K562 (cell line): ENCODE measurements at regions not wholly inside any gene's neighbourhood (a gene's known extent, or its start where the extent isn't known, plus 50 kb on each side); places are given as distances from the start of the nearest gene placed in this dataset.
"Not testable (repeated sequence)": the region's sequence is repeated elsewhere in the genome, so short reads cannot be mapped to it uniquely, and the experiment has no call there.

Experiments used
- ETV6 ChIP-seq, 3 experiments: fragments of 150-350 bp in 1 of 3; sonication (generic) in 1 of 3; formaldehyde crosslinking in 1 of 3; IDR thresholded peaks; 2 replicates each; pipeline versions ENCODE4 v1.6.1 to v1.8.0; 2014 to 2022; ENCODE audit warnings: borderline replicate concordance in 2 of 3, low read depth in 2 of 3, antibody characterized with exemption in 1 of 3, low read length in 1 of 3, mild to moderate bottlenecking in 1 of 3, missing genetic modification reagents in 1 of 3
- VEZF1 ChIP-seq: fragments of 200-800 bp; sonication (Bioruptor generic); IDR thresholded peaks from 2 replicates; pipeline ENCODE4 v1.6.1; 2017; ENCODE audit warnings: missing genetic modification characterization, missing compliant biosample characterization
- ZBTB40 ChIP-seq, 2 experiments: fragments of 450-650 bp in 1 of 2; sonication (generic) in 1 of 2; formaldehyde crosslinking in 1 of 2; IDR thresholded peaks; 2 replicates each; pipeline versions ENCODE4 v1.7.1 to v1.9.0; 2016 to 2022; ENCODE audit warnings: inconsistent platforms in 1 of 2, mild to moderate bottlenecking in 1 of 2, missing genetic modification reagents in 1 of 2

- peak; percentile 79 for TF ChIP-seq ZBTB40 (IDR thresholded peaks at IDR 0.05)
- TF ChIP-seq ZBTB40 (CRISPR knock-in tag; IDR thresholded peaks at IDR 0.05); ETV6 (CRISPR knock-in tag; IDR thresholded peaks at IDR 0.05; ENCODE audit: borderline replicate concordance): not testable (repeated sequence)
- TF ChIP-seq ETV6 (IDR thresholded peaks at IDR 0.05; ENCODE audit: borderline replicate concordance in 1 of 2, low read depth in 2 of 2, low read length in 1 of 2) = peak in 1 of 2 experiments; percentile 62; a peak in 1 of 4 replicates
- peak; percentile 12; the same call in 1 of the 2 replicates for TF ChIP-seq VEZF1 (CRISPR knock-in tag)
Measured at GRCh38 chr4:3585567-3585966, 53.3 kb upstream of the LRPAP1 start (continued).
